HG03066 (cell line): ENCODE measurements at regions not wholly inside any gene's neighbourhood (a gene's known extent, or its start where the extent isn't known, plus 50 kb on each side); places are given as distances from the start of the nearest gene placed in this dataset.

Experiments used
- ATAC-seq: cut with Tn5 transposase; IDR thresholded peaks from one replicate; pipeline ENCODE4 v1.9.1; 2021; ENCODE audit warnings: low read depth; ENCODE audit not compliant: unreplicated experiment

GRCh38 chr6:169058634-169059033, 195.0 kb downstream of the THBS2 start:
- no peak for ATAC-seq

GRCh38 chr6:169052462-169052861, 201.2 kb downstream of the THBS2 start:
- ATAC-seq: no peak

- ATAC-seq: no peak
These were observed 202.3 kb downstream of the THBS2 start for GRCh38 chr6:169051371-169051770.

GRCh38 chr6:169048865-169049205, 204.8 kb downstream of the THBS2 start:
- no peak for ATAC-seq

- no peak for ATAC-seq
These were observed 205.3 kb downstream of the THBS2 start for GRCh38 chr6:169048185-169048864.

GRCh38 chr6:169047345-169047744, 206.3 kb downstream of the THBS2 start:
- ATAC-seq: no peak

- ATAC-seq: no peak
These were observed 207.0 kb downstream of the THBS2 start for GRCh38 chr6:169046483-169047192.

GRCh38 chr6:169046021-169046420, 207.6 kb downstream of the THBS2 start:
- ATAC-seq: no peak

GRCh38 chr6:169045486-169045885, 208.2 kb downstream of the THBS2 start:
- ATAC-seq: no peak

GRCh38 chr6:169044381-169045230, 209.0 kb downstream of the THBS2 start:
- no peak for ATAC-seq

- no peak for ATAC-seq
These were observed 211.6 kb downstream of the THBS2 start for GRCh38 chr6:169042061-169042460.

GRCh38 chr6:169041078-169041477, 212.6 kb downstream of the THBS2 start:
- ATAC-seq: no peak

- no peak for ATAC-seq
These were observed 215.0 kb downstream of the THBS2 start for GRCh38 chr6:169038691-169039090.

GRCh38 chr6:169035385-169036240, 218.0 kb downstream of the THBS2 start:
- no peak for ATAC-seq

GRCh38 chr6:169034516-169035167, 219.0 kb downstream of the THBS2 start:
- no peak for ATAC-seq

GRCh38 chr6:169029861-169030260, 223.8 kb downstream of the THBS2 start:
- no peak for ATAC-seq

GRCh38 chr6:169028343-169028742, 225.3 kb downstream of the THBS2 start:
- ATAC-seq: no peak

- ATAC-seq: no peak
These were observed 227.5 kb downstream of the THBS2 start for GRCh38 chr6:169026175-169026574.

- ATAC-seq: no peak
These were observed 229.5 kb downstream of the THBS2 start for GRCh38 chr6:169024047-169024660.
